ENCODE measurements at regions not wholly inside any gene's neighbourhood (a gene's known extent, or its start where the extent isn't known, plus 50 kb on each side); places are given as distances from the start of the nearest gene placed in this dataset.

- ATAC-seq = no peak
- Mint-ChIP-seq H3K9me3 (no peaks in the 10 kb centered on the region), H3K36me3 (no peaks in the 10 kb centered on the region), H3K27me3 (ENCODE audit: low read depth) (peaks cover 8% of the 10 kb centered on the region; the same call in 1 of the 2 replicates), H3K4me3 (no peak overlapping the region), H3K4me1 (peaks cover 17% of the 10 kb centered on the region), H3K27ac (no peak overlapping the region)
- ChIA-PET CTCF (no interaction called here), POLR2A (no interaction called here)
- DNase-seq (ENCODE audit: low spot score) = no peak
- TF ChIP-seq TEAD4 (CRISPR knock-in tag; IDR thresholded peaks at IDR 0.05) = no peak
- TF ChIP-seq TEAD1 (CRISPR knock-in tag; IDR thresholded peaks at IDR 0.05) = no peak
- TF ChIP-seq ZNF281 (CRISPR knock-in tag; IDR thresholded peaks at IDR 0.05) = no peak
- no peak for TF ChIP-seq KAT7 (CRISPR knock-in tag; IDR thresholded peaks at IDR 0.05; ENCODE audit: borderline replicate concordance)
- TF ChIP-seq GABPB1 (CRISPR knock-in tag; IDR thresholded peaks at IDR 0.05) = no peak
- no peak for TF ChIP-seq CTCF (IDR thresholded peaks at IDR 0.05)
- no peak for TF ChIP-seq NFYB (CRISPR knock-in tag; conservative IDR thresholded peaks at IDR 0.05; ENCODE audit: low read depth)
- no peak for TF ChIP-seq TP53 (CRISPR knock-in tag; IDR thresholded peaks at IDR 0.05)
- no peak for TF ChIP-seq ZNF423 (CRISPR knock-in tag; IDR thresholded peaks at IDR 0.05)
- no peak for TF ChIP-seq PRRX2 (CRISPR knock-in tag; IDR thresholded peaks at IDR 0.05)
- TF ChIP-seq RORB (CRISPR knock-in tag; IDR thresholded peaks at IDR 0.05) = no peak
- no peak for TF ChIP-seq FOXK1 (CRISPR knock-in tag; IDR thresholded peaks at IDR 0.05)
- TF ChIP-seq PRDM15 (CRISPR knock-in tag; IDR thresholded peaks at IDR 0.05) = no peak
- TF ChIP-seq NFE2L1 (CRISPR knock-in tag; IDR thresholded peaks at IDR 0.05) = no peak
Measured at GRCh38 chr6:14660806-14661579, 543.4 kb downstream of the CD83 start.

GRCh38 chr6:14661691-14662090 is 544.1 kb downstream of the CD83 start:
- CTCF ChIA-PET = no interaction called here

GRCh38 chr6:14664112-14664601 is 546.6 kb downstream of the CD83 start:
- TF ChIP-seq FOXJ3 (CRISPR knock-in tag; IDR thresholded peaks at IDR 0.05; ENCODE audit: borderline replicate concordance) = no peak
- TF ChIP-seq TCF7 (CRISPR knock-in tag; IDR thresholded peaks at IDR 0.05; ENCODE audit: low read depth) = no peak
- TF ChIP-seq E2F5 (CRISPR knock-in tag; IDR thresholded peaks at IDR 0.05) = no peak
- TF ChIP-seq SOX15 (CRISPR knock-in tag; IDR thresholded peaks at IDR 0.05) = no peak
- ATAC-seq (peak; percentile 62), DNase-seq (ENCODE audit: low spot score) (no peak)
- CTCF ChIA-PET = interaction anchor here (1.1 kb wide), 1 partner anchor 8 kb away, joined by 3 read pairs; no protein-coding TSS in a partner anchor
- POLR2A ChIA-PET = no interaction called here
- Mint-ChIP-seq H3K36me3 (no peaks in the 10 kb centered on the region), H3K27ac (no peak overlapping the region), H3K4me3 (no peak overlapping the region), H3K9me3 (no peaks in the 10 kb centered on the region), H3K4me1 (peaks cover 18% of the 10 kb centered on the region), H3K27me3 (ENCODE audit: low read depth) (0 out of 2 replicates have a peak, but pooled peaks cover under 1% of the 10 kb centered on the region)

More at GRCh38 chr6:14661691-14662090, 544.1 kb downstream of the CD83 start:
- no peak for DNase-seq (ENCODE audit: low spot score)
- ATAC-seq = no peak
- Mint-ChIP-seq H3K36me3 (no peaks in the 10 kb centered on the region), H3K27ac (no peak overlapping the region), H3K27me3 (ENCODE audit: low read depth) (peaks cover 8% of the 10 kb centered on the region; the same call in 1 of the 2 replicates), H3K4me1 (peaks cover 18% of the 10 kb centered on the region), H3K4me3 (no peak overlapping the region), H3K9me3 (no peaks in the 10 kb centered on the region)
- POLR2A ChIA-PET = no interaction called here
- TF ChIP-seq ZNF232 (CRISPR knock-in tag; IDR thresholded peaks at IDR 0.05) (no peak), CREM (CRISPR knock-in tag; IDR thresholded peaks at IDR 0.05) (no peak)
